Mesothelial cell of epicardium (in vitro differentiated cells): ENCODE measurements at regions not wholly inside any gene's neighbourhood (a gene's known extent, or its start where the extent isn't known, plus 50 kb on each side); places are given as distances from the start of the nearest gene placed in this dataset.

ENCODE experiments used
- DNase-seq, 2 experiments: peaks; one replicate each; pipeline ENCODE4 v3.0.0; 2021; ENCODE audit warnings: low spot score in 2 of 2; ENCODE audit not compliant: unreplicated experiment in 2 of 2
- H3K27ac Mint-ChIP-seq: 2 replicates; pipeline ENCODE4 v1.8.0; 2021; ENCODE audit warnings: mixed read lengths
- H3K27me3 Mint-ChIP-seq: 2 replicates; pipeline ENCODE4 v1.8.0; 2021; ENCODE audit warnings: low read depth, mixed read lengths
- H3K36me3 Mint-ChIP-seq: 2 replicates; pipeline ENCODE4 v1.8.0; 2021; ENCODE audit warnings: mixed read lengths
- H3K4me1 Mint-ChIP-seq: 2 replicates; pipeline ENCODE4 v1.8.0; 2021; ENCODE audit warnings: mixed read lengths
- H3K4me3 Mint-ChIP-seq: 2 replicates; pipeline ENCODE4 v1.8.0; 2021; ENCODE audit warnings: mild to moderate bottlenecking, moderate library complexity, mixed read lengths
- H3K9me3 Mint-ChIP-seq: 2 replicates; pipeline ENCODE4 v1.8.0; 2021; ENCODE audit warnings: mixed read lengths
- TF ChIP-seq, protein P1 (sequence below): fragments of 200-600 bp; sonication (generic); IDR thresholded peaks from one replicate; pipeline ENCODE4 v1.5.0; 2021; ENCODE audit warnings: antibody characterized with exemption; ENCODE audit not compliant: unreplicated experiment

DNA sequence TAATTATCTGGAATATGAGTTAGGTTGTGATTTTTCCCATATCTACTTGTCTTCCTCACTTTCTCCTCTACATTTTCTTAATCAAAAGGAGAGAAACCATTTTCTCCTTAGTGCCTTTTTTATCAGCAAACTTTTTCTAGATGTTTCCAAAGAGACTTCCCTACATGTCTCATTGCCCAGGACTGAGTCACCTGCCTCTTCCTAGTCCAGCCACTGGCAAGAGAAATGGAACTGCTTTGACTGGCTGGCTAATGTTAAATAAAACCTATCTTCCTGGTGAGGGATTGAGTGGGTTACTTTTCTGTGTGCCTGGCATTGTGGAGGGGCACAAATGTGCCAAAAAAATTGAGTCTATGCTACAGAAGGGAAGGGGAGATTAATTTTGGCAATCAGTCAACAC lies 52.1 kb upstream of the CD5L start:
- TF ChIP-seq, protein P1, sequence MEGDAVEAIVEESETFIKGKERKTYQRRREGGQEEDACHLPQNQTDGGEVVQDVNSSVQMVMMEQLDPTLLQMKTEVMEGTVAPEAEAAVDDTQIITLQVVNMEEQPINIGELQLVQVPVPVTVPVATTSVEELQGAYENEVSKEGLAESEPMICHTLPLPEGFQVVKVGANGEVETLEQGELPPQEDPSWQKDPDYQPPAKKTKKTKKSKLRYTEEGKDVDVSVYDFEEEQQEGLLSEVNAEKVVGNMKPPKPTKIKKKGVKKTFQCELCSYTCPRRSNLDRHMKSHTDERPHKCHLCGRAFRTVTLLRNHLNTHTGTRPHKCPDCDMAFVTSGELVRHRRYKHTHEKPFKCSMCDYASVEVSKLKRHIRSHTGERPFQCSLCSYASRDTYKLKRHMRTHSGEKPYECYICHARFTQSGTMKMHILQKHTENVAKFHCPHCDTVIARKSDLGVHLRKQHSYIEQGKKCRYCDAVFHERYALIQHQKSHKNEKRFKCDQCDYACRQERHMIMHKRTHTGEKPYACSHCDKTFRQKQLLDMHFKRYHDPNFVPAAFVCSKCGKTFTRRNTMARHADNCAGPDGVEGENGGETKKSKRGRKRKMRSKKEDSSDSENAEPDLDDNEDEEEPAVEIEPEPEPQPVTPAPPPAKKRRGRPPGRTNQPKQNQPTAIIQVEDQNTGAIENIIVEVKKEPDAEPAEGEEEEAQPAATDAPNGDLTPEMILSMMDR, result no peak
- DNase-seq, result no peak
- Mint-ChIP-seq H3K27ac (no peak overlapping the region), H3K4me3 (no peak overlapping the region), H3K36me3 (no peaks in the 10 kb centered on the region), H3K9me3 (peaks cover 9% of the 10 kb centered on the region), H3K27me3 (peaks cover 4% of the 10 kb centered on the region), H3K4me1 (no peaks in the 10 kb centered on the region)

DNA sequence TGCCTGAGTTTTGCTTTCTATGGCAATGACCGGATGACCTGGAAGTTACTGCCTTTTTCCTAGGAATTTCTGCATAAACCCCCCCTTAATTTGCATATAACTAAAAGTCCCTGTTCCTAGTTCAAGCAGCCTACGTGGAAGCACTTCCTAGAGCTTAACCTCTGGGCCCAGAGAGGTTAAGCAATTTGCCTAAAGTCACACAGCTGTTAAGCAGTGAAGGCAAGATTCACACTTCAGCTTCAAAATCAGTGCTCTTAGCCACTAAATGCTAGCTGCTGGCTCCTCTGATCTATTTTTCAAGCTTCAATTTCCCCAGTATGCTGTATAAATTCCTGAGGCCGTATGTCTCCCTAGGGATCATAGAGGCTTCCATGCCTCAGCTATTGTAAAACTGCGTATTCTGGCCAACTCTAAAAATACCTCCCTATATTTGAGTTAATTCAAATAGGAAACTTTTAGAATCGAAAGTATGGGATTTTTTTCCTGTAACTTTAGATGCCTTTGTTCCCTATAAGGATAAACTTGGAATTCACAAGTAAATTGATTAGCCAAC lies 53.1 kb upstream of the CD5L start:
- peaks cover 16% of the 10 kb centered on the region for H3K9me3 Mint-ChIP-seq
- no peaks in the 10 kb centered on the region for H3K36me3 Mint-ChIP-seq
- no peak overlapping the region for H3K27ac Mint-ChIP-seq
- DNase-seq, result no peak
- H3K4me1 Mint-ChIP-seq, result no peaks in the 10 kb centered on the region
- H3K27me3 Mint-ChIP-seq, result peaks cover 2% of the 10 kb centered on the region
- no peak overlapping the region for H3K4me3 Mint-ChIP-seq
- TF ChIP-seq, protein P1, result no peak

DNA sequence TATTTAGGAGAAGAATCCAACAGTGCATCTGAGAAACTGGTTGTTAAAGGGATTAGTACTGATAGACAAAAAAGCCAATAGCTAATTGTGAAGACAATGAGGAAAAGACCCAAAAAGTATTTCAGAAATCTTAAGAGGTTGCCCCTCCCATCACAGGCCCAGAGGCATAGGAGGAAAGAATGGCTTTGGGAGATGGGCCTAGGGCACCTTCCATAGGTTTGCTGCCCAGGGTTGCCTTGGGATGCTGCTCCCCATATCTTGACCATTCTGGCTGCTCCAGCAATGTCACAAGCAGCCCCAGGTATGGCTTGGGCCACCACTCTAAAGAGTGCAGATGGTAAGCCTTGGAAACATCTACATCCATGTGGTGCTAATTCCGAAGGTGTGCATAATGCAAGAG lies 68.7 kb upstream of the CD5L start:
- Mint-ChIP-seq H3K9me3 (peaks cover 7% of the 10 kb centered on the region), H3K36me3 (no peaks in the 10 kb centered on the region), H3K27me3 (peaks cover 12% of the 10 kb centered on the region), H3K27ac (no peak overlapping the region), H3K4me1 (no peaks in the 10 kb centered on the region), H3K4me3 (no peak overlapping the region)
- DNase-seq, result no peak
- TF ChIP-seq, protein P1, result no peak

DNA sequence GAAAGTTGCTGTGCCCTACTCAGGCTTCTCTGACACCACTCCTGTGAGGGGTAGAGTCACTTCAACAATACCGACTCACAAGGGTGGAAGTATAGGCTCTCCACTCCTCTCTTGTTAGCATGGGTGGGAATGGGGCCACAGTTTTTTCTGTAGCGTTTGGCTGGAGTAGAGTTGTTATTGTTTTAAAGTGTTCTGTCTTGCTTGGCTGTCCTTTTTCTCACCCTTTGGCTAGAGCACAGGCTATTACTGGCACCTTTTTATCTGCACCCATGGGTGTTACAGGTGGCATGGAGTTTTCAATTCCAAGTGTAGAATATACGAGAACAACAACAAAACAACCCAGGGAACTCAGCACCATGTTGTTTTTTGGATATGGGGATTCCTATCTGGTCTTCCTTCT lies 74.3 kb upstream of the CD5L start:
- Mint-ChIP-seq H3K36me3 (no peaks in the 10 kb centered on the region), H3K9me3 (no peaks in the 10 kb centered on the region), H3K27ac (no peak overlapping the region), H3K4me3 (no peak overlapping the region), H3K27me3 (peaks cover 47% of the 10 kb centered on the region), H3K4me1 (no peaks in the 10 kb centered on the region)
- TF ChIP-seq, protein P1, result no peak
- no peak for DNase-seq

GRCh38 chr1:157916887-157917570 lies 75.4 kb upstream of the CD5L start:
- Mint-ChIP-seq H3K27me3 (peaks cover 53% of the 10 kb centered on the region), H3K4me3 (no peak overlapping the region), H3K36me3 (no peaks in the 10 kb centered on the region), H3K4me1 (no peaks in the 10 kb centered on the region), H3K27ac (no peak overlapping the region), H3K9me3 (no peaks in the 10 kb centered on the region)
- TF ChIP-seq, protein P1, result no peak
- no peak for DNase-seq
